Uterus (tissue), 2 donors: ENCODE measurements at regions not wholly inside any gene's neighbourhood (a gene's known extent, or its start where the extent isn't known, plus 50 kb on each side); places are given as distances from the start of the nearest gene placed in this dataset.

Experiments
- POLR2A ChIP-seq, 2 donors: fragments of 450-650 bp; IDR thresholded peaks; one replicate each; pipeline ENCODE4 v1.6.1; 2016; ENCODE audit warnings: antibody characterized with exemption in 2 of 2, mild to moderate bottlenecking in 1 of 2, moderate library complexity in 1 of 2
- TF ChIP-seq, protein P1 (sequence below), 4 experiments: fragments of 200-600 bp in 2 of 4; fragments of 450-650 bp in 2 of 4; sonication (generic) in 2 of 4; IDR thresholded peaks; one replicate each; pipeline ENCODE4 v1.5.1; 2016 to 2019; ENCODE audit warnings: antibody characterized with exemption in 4 of 4, mild to moderate bottlenecking in 2 of 4, moderate library complexity in 1 of 4

DNA sequence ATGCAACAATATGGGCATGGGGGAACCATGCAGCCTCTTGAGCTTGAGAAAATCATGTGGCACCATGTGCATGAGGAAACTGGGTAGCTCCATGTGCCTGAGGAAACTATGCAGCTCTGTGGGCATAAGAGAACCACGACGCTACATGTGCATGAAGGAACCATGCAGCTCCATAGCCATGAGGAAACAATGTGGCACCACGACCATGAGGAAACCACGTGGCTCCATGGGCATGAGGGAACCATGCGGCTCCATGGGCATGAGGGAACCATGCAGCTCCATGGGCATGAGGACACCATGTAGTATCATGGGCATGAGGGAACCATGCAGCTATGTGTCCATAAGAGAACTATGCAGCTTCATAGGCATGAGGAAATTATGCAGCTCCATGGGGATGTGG is 140.8 kb downstream of the CAVIN4 start:
- TF ChIP-seq, protein P1, sequence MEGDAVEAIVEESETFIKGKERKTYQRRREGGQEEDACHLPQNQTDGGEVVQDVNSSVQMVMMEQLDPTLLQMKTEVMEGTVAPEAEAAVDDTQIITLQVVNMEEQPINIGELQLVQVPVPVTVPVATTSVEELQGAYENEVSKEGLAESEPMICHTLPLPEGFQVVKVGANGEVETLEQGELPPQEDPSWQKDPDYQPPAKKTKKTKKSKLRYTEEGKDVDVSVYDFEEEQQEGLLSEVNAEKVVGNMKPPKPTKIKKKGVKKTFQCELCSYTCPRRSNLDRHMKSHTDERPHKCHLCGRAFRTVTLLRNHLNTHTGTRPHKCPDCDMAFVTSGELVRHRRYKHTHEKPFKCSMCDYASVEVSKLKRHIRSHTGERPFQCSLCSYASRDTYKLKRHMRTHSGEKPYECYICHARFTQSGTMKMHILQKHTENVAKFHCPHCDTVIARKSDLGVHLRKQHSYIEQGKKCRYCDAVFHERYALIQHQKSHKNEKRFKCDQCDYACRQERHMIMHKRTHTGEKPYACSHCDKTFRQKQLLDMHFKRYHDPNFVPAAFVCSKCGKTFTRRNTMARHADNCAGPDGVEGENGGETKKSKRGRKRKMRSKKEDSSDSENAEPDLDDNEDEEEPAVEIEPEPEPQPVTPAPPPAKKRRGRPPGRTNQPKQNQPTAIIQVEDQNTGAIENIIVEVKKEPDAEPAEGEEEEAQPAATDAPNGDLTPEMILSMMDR (IDR thresholded peaks at IDR 0.05): no peak
- no peak for TF ChIP-seq POLR2A (IDR thresholded peaks at IDR 0.05)
